GM12892 (cell line): ENCODE measurements at regions not wholly inside any gene's neighbourhood (a gene's known extent, or its start where the extent isn't known, plus 50 kb on each side); places are given as distances from the start of the nearest gene placed in this dataset.
"Not testable (repeated sequence)": the region's sequence is repeated elsewhere in the genome, so short reads cannot be mapped to it uniquely, and the experiment has no call there.

Source experiments
- POLR2A ChIP-seq: IDR thresholded peaks from 2 replicates; pipeline ENCODE4 v1.6.1; 2011; ENCODE audit warnings: low read depth, low read length, control low read depth
- POLR2AphosphoS5 ChIP-seq: IDR thresholded peaks from 2 replicates; pipeline ENCODE4 v1.6.1; 2011; ENCODE audit warnings: low read depth, low read length, control low read depth

- not testable (repeated sequence) for TF ChIP-seq POLR2AphosphoS5, POLR2A
Observed at GRCh38 chr9:85824949-85825348, 83.2 kb upstream of the AGTPBP1 start.
